Fibroblast of pulmonary artery (primary cell): ENCODE measurements at regions not wholly inside any gene's neighbourhood (a gene's known extent, or its start where the extent isn't known, plus 50 kb on each side); places are given as distances from the start of the nearest gene placed in this dataset.

Experiments
- DNase-seq: peaks from one replicate; pipeline ENCODE4 v3.0.0-alpha.2; 2010; ENCODE audit warnings: low read depth
- H3K4me3 ChIP-seq: replicated peaks from 2 replicates; pipeline ENCODE4 v1.5.1; 2011; ENCODE audit warnings: low read depth, mild to moderate bottlenecking, control low read depth, low read length, moderate library complexity
- CTCF ChIP-seq: IDR thresholded peaks from 2 replicates; pipeline ENCODE4 v1.5.1; 2011; ENCODE audit warnings: mild to moderate bottlenecking, control low read depth, low read length, inconsistent platforms; ENCODE audit errors: missing control alignments

- no peak overlapping the region for H3K4me3 ChIP-seq
- peak; percentile 13 for DNase-seq
- TF ChIP-seq CTCF = no peak
Observed at GRCh38 chr9:17962747-17963146, 383.9 kb downstream of the SH3GL2 start.

GRCh38 chr9:17963498-17963897, 384.6 kb downstream of the SH3GL2 start:
- no peak for TF ChIP-seq CTCF
- H3K4me3 ChIP-seq = no peak overlapping the region
- DNase-seq = no peak

GRCh38 chr9:17967731-17968130, 388.9 kb downstream of the SH3GL2 start:
- TF ChIP-seq CTCF = no peak

GRCh38 chr9:17969232-17969631, 390.4 kb downstream of the SH3GL2 start:
- no peak overlapping the region for H3K4me3 ChIP-seq
- DNase-seq = no peak
- TF ChIP-seq CTCF = no peak

More at GRCh38 chr9:17967731-17968130, 388.9 kb downstream of the SH3GL2 start:
- H3K4me3 ChIP-seq = no peak overlapping the region
- no peak for DNase-seq

GRCh38 chr9:17970277-17970676, 391.4 kb downstream of the SH3GL2 start:
- no peak for TF ChIP-seq CTCF
- no peak for DNase-seq
- H3K4me3 ChIP-seq = no peak overlapping the region

GRCh38 chr9:17978773-17979172, 399.9 kb downstream of the SH3GL2 start:
- no peak overlapping the region for H3K4me3 ChIP-seq
- DNase-seq = no peak
- no peak for TF ChIP-seq CTCF

GRCh38 chr9:17986595-17986994, 407.7 kb downstream of the SH3GL2 start:
- no peak overlapping the region for H3K4me3 ChIP-seq
- no peak for TF ChIP-seq CTCF
- DNase-seq = no peak
